Neural progenitor cell (in vitro differentiated cells): ENCODE measurements at regions not wholly inside any gene's neighbourhood (a gene's known extent, or its start where the extent isn't known, plus 50 kb on each side); places are given as distances from the start of the nearest gene placed in this dataset.

Experiments
- EZH2 ChIP-seq: fragments of 200-600 bp; sonication (generic); IDR thresholded peaks from 2 replicates; pipeline ENCODE4 v1.6.1; 2017; ENCODE audit warnings: antibody characterized with exemption, mild to moderate bottlenecking, moderate library complexity
- TF ChIP-seq, protein P1 (sequence below): fragments of 200-600 bp; sonication (generic); IDR thresholded peaks from 2 replicates; pipeline ENCODE4 v1.5.1; 2017; ENCODE audit warnings: antibody characterized with exemption, mild to moderate bottlenecking

DNA sequence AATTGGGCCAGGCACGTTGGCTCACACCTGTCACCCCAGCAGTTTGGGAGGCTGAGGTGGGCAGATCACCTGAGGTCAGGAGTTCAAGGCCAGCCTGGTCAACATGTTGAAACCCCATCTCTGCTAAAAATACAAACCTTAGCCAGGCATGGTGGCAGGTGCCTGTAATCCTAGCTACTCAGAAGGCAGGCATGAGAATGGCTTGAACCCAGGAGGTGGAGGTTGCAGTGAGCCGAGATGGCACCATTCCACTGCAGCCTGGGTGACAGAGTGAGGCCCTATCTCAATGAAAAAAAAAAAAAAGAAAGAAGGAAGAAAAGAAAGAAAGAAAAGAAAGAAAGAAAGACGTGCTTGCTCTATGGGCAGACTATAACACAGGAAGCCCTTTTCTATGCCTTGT lies 84.4 kb downstream of the FOXL1 start:
- TF ChIP-seq, protein P1, sequence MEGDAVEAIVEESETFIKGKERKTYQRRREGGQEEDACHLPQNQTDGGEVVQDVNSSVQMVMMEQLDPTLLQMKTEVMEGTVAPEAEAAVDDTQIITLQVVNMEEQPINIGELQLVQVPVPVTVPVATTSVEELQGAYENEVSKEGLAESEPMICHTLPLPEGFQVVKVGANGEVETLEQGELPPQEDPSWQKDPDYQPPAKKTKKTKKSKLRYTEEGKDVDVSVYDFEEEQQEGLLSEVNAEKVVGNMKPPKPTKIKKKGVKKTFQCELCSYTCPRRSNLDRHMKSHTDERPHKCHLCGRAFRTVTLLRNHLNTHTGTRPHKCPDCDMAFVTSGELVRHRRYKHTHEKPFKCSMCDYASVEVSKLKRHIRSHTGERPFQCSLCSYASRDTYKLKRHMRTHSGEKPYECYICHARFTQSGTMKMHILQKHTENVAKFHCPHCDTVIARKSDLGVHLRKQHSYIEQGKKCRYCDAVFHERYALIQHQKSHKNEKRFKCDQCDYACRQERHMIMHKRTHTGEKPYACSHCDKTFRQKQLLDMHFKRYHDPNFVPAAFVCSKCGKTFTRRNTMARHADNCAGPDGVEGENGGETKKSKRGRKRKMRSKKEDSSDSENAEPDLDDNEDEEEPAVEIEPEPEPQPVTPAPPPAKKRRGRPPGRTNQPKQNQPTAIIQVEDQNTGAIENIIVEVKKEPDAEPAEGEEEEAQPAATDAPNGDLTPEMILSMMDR: no peak
- TF ChIP-seq EZH2: no peak
